ENCODE measurements at regions not wholly inside any gene's neighbourhood (a gene's known extent, or its start where the extent isn't known, plus 50 kb on each side); places are given as distances from the start of the nearest gene placed in this dataset.

DNA sequence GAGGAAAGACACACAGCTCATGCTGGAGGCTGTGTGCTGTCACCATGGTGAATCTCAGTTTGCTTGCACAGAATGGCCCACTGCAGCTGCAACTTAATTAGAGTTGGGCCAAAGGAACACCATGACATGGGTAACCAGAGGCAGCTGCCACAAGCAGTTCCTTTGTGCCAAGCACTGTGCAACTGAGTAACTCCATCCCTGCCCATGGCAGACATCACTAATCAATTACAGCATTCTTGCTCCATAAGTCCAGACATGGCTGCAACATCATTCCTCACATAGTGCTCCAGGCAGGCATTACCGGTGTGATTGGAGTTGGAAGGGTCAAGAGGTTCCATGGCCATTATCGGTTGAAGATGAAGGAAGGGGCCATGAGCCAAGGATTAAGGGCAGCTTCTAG, 207.0 kb downstream of the RBM19 start:
- no peaks in the 10 kb centered on the region for H3K36me3 ChIP-seq
- H3K27me3 ChIP-seq = peaks cover 0 to 51% (median 25%) of the 10 kb centered on the region in 3 donors
- H3K4me1 ChIP-seq = no peaks in the 10 kb centered on the region
- H3K9me3 ChIP-seq = no peaks in the 10 kb centered on the region
- no peak overlapping the region for H3K4me3 ChIP-seq
- TF ChIP-seq, protein P1, sequence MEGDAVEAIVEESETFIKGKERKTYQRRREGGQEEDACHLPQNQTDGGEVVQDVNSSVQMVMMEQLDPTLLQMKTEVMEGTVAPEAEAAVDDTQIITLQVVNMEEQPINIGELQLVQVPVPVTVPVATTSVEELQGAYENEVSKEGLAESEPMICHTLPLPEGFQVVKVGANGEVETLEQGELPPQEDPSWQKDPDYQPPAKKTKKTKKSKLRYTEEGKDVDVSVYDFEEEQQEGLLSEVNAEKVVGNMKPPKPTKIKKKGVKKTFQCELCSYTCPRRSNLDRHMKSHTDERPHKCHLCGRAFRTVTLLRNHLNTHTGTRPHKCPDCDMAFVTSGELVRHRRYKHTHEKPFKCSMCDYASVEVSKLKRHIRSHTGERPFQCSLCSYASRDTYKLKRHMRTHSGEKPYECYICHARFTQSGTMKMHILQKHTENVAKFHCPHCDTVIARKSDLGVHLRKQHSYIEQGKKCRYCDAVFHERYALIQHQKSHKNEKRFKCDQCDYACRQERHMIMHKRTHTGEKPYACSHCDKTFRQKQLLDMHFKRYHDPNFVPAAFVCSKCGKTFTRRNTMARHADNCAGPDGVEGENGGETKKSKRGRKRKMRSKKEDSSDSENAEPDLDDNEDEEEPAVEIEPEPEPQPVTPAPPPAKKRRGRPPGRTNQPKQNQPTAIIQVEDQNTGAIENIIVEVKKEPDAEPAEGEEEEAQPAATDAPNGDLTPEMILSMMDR (IDR thresholded peaks at IDR 0.05) = no peak
- no peak for TF ChIP-seq EP300 (IDR thresholded peaks at IDR 0.05)
- TF ChIP-seq POLR2A (IDR thresholded peaks at IDR 0.05) = no peak
- TF ChIP-seq POLR2AphosphoS5 (IDR thresholded peaks at IDR 0.05) = no peak
- DNase-seq = no peak
- WGBS, 2 donors = 90 to 97% methylated on average over 2 of the region's 2 CpGs
- intact Hi-C loops (cut with DNase I) = no loop called here
- H3K27ac ChIP-seq = no peak overlapping the region

DNA sequence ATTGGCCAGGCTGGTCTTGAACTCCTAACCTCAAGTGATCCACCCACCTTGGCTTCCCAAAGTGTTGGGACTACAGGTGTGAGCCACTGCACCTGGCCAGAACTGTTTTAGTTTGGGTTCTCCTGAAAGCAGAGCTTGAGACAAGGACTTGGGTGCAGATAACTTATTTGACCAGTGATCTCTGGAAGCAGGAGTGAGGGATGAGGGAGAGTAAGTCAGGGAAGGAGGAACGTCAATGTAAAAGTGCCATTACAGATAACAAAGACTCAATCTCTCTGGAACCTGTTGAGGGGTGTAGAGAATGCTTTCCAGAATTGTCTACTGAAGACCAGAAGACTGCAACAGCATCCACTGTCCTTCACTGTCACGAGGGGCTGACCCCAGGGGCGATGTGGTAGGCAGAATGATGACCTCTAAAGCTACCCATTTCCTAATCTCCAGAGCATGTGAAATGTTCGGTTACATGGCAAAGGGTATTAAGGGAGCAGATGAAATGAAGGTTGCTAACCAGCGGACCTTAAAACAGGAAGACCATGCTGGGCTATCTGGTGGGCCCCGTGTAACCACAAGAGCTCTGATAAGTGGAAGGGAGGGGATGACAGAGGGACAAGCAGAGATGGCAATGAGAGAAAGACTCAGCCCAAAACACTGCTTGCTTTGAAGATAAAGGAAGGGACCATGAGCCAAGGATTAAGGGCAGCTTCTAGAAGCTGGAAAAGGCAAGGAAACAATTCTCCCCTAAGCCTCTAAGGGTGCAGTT, 207.8 kb downstream of the RBM19 start:
- TF ChIP-seq POLR2AphosphoS5 (IDR thresholded peaks at IDR 0.05) (no peak), EP300 (IDR thresholded peaks at IDR 0.05) (no peak), POLR2A (IDR thresholded peaks at IDR 0.05) (no peak)
- TF ChIP-seq, protein P1 (IDR thresholded peaks at IDR 0.05) = no peak
- WGBS, 2 donors = 64 to 68% methylated on average over 6 of the region's 6 CpGs
- Histone ChIP-seq H3K9me3 (no peaks in the 10 kb centered on the region), H3K4me1 (no peaks in the 10 kb centered on the region), H3K36me3 (no peaks in the 10 kb centered on the region), H3K27me3 (peaks cover 0 to 43% (median 19%) of the 10 kb centered on the region in 3 donors), H3K4me3 (no peak overlapping the region), H3K27ac (no peak overlapping the region)
- intact Hi-C loops (cut with DNase I) = no loop called here
- DNase-seq = no peak

GRCh38 chr12:113757221-113758002, 208.7 kb downstream of the RBM19 start:
- Histone ChIP-seq H3K9me3 (no peaks in the 10 kb centered on the region), H3K4me1 (no peaks in the 10 kb centered on the region), H3K27me3 (peaks cover 0 to 34% (median 9%) of the 10 kb centered on the region in 3 donors), H3K4me3 (no peak overlapping the region), H3K36me3 (no peaks in the 10 kb centered on the region), H3K27ac (no peak overlapping the region)
- intact Hi-C loops (cut with DNase I) = no loop called here
- DNase-seq = no peak
- TF ChIP-seq POLR2A (IDR thresholded peaks at IDR 0.05) (no peak), EP300 (IDR thresholded peaks at IDR 0.05) (no peak)
- TF ChIP-seq, protein P1 (IDR thresholded peaks at IDR 0.05) = no peak
- 34 to 57% methylated on average over 14 of the region's 14 CpGs for WGBS, 2 donors

DNA sequence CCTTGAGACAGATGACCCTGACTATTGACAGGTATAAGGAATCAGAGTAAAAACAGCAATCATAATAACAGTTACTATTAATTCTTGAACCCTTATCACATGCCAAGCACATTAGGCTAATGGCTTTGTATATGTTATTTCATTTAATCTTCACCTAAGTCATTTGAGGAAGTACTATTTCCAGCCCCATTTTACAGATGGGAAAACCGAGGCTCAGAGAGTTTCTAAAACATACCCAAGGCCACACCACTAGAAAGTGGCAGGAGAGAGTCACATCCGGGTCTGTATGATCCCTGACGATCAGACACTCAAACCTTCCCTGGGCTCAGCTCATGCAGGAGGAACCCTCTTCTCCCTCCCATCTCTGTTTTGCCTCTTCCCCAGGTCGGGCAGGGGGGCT, 209.5 kb downstream of the RBM19 start:
- Histone ChIP-seq H3K27me3 (peaks cover 0 to 29% (median 3%) of the 10 kb centered on the region in 3 donors), H3K4me3 (no peak overlapping the region), H3K36me3 (no peaks in the 10 kb centered on the region), H3K4me1 (no peaks in the 10 kb centered on the region), H3K9me3 (peaks cover 0 to 4% (median under 1%) of the 10 kb centered on the region in 4 donors), H3K27ac (no peak overlapping the region)
- TF ChIP-seq POLR2AphosphoS5 (IDR thresholded peaks at IDR 0.05) (no peak), POLR2A (IDR thresholded peaks at IDR 0.05) (no peak), EP300 (IDR thresholded peaks at IDR 0.05) (no peak)
- TF ChIP-seq, protein P1 (IDR thresholded peaks at IDR 0.05) = no peak
- no peak for DNase-seq
- 46 to 58% methylated on average over 4 of the region's 4 CpGs for WGBS, 2 donors
- intact Hi-C loops (cut with DNase I) = no loop called here

Data from sigmoid colon (tissue), 6 donors.